GM19467 (cell line): ENCODE measurements at regions not wholly inside any gene's neighbourhood (a gene's known extent, or its start where the extent isn't known, plus 50 kb on each side); places are given as distances from the start of the nearest gene placed in this dataset.
"Not testable (repeated sequence)": the region's sequence is repeated elsewhere in the genome, so short reads cannot be mapped to it uniquely, and the experiment has no call there.

ENCODE experiments used
- ATAC-seq: cut with Tn5 transposase; IDR thresholded peaks from one replicate; pipeline ENCODE4 v1.9.1; 2021; ENCODE audit warnings: mild to moderate bottlenecking, moderate library complexity; ENCODE audit not compliant: unreplicated experiment

GRCh38 chr6:15935661-15936060 lies 193.2 kb upstream of the MYLIP start:
- ATAC-seq, result no peak

DNA sequence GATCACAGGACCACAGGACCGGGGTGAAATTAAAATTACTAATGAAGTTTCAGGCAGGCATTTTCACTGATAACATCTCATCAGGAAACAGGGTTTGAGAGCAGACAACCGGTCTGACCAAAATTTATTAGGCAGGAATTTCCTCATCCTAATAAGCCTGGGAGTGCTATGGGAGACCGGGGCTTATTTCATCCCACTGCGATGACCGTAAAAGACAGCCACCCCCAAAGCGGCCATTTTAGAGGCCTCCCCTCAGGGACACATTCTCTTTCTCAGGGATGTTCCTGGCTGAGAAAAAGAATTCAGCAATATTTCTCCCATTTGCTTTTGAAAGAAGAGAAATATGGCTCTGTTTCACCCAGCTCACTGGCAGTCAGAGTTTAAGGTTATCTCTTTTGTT lies 197.2 kb upstream of the MYLIP start:
- not testable (repeated sequence) for ATAC-seq

DNA sequence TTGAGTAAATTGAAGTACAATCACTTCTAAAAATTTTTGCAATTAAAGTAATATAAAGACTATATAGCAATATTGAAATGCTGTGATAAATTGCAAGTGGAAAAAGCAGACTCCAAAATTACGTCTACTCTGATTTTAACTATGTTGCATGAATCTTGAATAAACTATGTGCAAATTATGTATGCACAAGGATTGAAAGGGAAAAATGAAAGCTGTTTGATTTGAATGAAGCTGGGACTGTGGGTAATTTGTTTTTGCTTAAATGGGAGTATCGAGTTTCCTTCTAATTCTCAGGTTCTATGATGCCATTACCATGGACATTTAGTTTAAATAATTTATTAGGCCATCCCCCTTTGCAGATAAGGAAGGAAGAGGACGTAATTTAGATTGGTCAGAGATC lies 198.7 kb upstream of the MYLIP start:
- ATAC-seq, result no peak

DNA sequence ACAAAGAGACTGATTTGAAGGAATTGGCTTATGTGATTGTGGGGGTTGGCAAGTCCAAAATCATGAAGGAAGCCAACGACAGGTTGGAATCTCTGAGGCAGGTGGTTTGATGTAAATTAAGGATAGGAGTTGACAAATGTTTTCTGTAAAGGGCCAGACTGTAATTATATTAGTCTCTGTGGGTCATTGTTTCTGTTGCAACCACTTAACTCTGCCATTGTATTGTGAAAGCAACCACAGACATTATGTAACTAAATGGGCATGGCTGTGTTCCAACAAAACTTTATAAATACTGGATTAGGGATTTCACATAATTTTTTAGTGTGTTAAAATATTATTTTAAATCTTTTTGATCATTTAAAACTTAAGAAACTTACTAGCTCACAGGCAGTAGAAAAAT lies 199.2 kb upstream of the MYLIP start:
- ATAC-seq, result no peak

DNA sequence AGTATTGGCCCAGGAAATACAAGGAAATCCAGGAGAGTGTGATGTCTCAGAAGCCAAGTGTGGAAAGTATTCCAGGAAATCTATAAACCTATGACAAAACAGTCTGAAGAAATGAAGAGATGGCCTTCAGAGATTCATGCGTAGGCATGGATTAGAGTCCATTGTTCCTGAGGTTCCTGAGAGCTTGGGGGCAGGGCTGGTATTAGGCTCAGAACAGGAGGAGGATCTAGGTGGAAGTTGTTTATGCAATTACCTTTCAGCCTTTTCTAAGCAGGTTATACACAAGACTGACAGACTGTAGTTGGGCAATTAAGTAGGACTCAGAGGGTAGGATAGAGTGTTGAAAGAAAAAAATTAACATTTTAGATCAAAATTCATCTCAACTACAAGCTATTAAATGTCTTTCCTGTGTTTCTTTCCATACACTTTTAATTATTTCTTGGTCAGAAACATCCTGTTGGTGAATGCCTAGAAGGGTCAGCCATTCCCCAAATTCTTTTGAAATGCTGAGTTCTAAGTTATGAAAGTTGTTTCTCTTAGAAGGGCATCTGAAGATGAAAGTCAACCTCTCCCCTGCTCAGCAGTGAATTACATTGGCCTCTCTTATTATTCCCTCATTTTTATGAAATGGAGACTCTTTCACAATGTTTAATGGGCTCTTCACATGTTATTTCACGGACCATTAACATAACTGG lies 201.2 kb upstream of the MYLIP start:
- no peak for ATAC-seq

DNA sequence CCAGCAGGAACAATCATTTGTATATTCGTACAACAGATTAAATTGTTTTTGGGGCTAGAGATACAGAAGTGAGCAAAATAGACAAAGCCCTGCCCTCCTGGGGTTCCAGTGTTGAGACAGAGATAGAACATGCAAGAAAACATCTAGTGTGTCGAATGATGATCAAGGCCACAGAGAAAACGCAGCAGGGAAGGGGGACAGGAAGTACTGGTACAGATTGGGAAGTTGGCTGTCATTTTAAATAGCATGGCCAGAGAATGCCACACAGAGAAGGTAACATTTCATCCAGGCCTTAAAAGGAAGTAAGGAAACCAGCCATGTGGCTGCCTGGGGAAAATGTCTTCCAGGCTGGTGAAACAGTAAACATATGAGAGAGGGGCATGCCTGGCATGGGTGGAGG lies 202.6 kb upstream of the MYLIP start:
- no peak for ATAC-seq

GRCh38 chr6:15924893-15925292 lies 204.0 kb upstream of the MYLIP start:
- no peak for ATAC-seq

DNA sequence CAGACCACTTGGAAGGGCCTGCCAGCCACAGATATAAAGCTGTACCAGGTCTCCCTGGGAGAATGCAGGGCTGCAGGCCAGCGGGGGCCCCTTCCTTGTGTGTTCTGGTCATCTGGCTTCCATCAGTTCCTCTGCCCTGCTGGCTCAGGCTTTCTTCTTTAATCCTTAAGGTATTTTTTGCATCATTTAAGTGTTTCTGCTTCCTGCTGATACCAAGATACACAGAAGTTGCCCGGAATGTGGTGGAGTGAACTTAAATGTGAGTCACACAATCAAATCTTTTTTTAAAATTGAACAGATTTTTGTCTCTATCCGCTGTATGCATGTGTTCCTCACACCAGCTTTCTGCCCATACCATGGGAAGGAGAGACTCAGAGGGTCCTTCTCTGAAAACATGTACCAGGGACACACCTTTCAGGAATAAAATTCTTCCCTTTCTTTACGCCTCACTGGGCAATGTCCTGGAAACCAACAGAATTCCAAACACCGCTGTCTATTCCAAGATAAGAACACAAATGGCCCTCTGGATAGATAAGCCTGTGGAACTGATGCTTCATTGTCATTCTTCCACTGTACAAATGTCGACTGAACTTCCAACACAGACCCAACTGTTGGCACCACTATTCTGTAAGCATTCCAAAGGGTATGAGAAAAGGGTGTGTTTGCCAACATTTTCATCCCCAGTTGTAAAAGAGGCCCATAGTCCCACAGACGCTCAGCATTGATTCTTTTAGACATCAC lies 206.2 kb upstream of the MYLIP start:
- ATAC-seq, result no peak

DNA sequence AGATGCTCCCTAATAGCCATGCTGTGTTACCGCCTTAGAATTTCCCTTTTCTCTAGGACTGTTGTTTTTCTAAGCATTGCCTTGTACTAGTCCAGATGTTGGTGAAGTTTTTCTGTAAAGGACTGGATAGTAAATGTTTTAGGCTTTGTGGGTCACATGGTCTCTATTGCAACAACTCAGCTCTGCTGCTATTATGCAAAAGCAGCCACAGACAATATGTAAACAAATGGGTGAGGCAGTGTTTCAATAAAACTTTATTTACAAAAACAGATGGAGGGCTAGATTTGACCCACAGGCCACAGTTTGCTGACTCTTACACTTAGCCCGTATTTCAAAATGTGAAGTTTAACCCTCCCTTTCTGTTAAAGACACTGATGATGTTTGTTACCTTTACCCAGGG lies 207.6 kb upstream of the MYLIP start:
- ATAC-seq, result no peak

- no peak for ATAC-seq
These were observed 212.3 kb upstream of the MYLIP start for GRCh38 chr6:15916581-15916980.

GRCh38 chr6:15915508-15916178 lies 213.2 kb upstream of the MYLIP start:
- ATAC-seq, result no peak

DNA sequence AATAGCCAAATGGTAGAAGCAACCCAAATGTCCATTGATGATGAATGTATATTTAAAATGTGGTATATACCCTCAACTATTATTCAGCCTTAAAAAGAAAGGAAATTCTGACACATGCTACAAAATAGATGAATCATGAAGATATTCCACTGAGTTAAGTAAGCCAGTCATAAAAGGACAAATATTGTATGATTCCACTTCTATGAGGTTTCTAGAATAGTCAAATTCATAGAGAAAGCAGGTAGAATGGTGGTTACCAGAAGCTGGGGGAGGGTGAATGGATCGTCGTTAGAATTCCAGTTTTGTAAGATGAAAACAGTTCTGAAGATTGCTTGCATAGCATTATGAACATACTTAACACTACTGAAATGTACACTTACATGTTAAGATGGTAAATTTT lies 214.3 kb upstream of the MYLIP start:
- ATAC-seq, result no peak

DNA sequence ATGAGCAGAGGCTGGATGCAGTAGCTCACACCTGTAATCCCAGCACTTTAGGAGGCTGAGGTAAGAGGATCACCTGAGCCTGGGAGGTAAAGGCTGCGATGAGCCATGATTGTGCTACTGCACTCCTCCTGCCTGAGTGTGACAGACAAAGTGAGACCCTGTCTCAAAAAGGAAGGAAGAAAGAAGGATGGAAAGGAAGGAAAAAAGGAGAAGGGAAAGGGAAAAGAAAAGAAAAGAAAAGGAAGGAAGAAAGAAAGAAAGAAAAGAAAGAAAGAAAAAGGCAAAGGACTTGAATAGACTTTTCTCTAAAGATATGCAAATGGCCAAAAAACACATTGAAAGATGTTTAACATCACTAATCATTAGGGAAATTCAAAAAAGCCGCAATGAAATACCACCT lies 215.3 kb upstream of the MYLIP start:
- no peak for ATAC-seq

GRCh38 chr6:15912505-15913400 lies 216.1 kb upstream of the MYLIP start:
- ATAC-seq, result no peak

- ATAC-seq, result no peak
These were observed 217.0 kb upstream of the MYLIP start for GRCh38 chr6:15911753-15912504.

DNA sequence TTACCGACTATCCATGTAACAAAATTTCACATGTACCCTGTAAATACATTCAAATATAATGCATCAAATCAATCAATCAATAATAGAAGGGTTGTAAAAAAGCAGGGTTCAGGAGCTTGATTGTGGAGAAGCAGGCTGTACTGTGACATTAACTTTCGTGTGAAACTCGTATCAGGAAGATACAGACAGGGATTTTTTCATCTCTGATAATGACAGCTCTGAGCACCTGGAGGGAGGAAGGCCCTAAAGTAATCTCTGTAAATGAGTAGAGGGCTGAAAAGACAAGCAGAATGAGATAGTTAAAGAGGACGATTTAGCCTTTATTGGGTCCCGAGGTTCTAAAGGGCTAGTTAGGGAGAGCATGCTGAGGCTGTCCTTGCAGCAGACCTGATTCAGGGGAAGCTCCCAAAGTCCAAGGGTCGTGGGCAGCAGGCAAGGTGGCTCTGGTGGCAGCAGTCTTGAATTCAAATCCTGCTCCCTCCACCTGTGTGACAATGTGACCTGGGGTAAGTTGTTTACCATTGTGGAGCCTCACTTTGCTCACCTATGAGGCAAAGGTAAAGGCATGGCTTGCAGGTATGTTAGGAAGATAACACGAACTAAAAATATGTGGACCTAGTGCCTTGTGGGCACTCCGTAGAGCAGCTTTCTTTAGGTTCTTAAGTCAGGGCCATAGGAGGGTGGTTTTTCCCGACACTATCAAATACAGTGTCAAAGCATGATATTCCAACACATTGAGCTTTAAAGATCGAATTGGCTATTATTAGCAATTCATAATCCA lies 219.4 kb upstream of the MYLIP start:
- ATAC-seq, result no peak

DNA sequence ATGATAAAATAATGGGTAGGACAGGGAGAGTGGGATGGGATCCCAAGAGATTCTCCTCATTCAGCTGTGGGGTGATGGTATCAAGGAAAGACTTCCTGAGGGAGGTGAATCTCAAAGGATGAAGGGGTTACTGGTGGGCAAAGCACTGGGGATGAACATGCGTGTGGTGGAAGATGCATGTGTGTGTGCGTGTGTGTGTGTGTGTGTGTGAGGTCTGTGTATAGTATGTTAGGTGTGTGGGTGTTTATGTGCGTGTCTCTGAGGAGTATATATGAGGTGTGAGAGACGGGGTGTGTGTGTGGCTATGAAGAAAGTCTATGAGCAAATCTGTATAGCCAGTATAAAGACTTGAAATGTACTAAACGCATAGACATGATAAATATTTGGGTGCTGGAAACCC lies 220.0 kb upstream of the MYLIP start:
- ATAC-seq, result no peak

DNA sequence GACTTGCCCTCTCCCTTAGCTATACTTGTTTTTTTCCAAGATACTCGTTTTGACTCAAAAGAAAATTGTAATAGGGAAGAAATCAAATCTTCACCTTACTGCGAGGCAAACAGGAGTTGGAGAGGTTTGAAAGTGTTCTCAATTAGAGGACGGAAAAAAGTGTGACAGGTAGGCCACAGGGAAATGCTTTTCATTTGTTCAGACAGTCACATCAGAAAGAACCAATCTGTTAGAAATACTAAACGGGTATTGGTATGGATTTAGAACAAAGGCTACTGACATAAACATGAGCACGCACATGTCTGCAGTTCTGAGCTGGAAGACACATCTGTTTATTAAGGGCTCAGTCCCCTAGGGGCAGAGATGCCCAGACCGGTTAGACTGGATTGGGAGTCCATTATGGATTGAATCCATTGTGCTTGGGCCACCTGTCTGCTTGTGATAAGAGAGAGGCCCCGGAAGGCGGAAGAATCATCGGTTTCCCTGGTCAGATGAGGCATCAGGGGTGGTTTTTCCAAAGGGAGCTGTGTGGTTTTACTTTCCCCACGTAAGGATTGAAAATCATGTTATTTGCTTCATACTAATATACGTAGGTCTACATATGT lies 220.9 kb upstream of the MYLIP start:
- no peak for ATAC-seq

GRCh38 chr6:15907220-15907913 lies 221.5 kb upstream of the MYLIP start:
- not testable (repeated sequence) for ATAC-seq
